ENCODE measurements at regions not wholly inside any gene's neighbourhood (a gene's known extent, or its start where the extent isn't known, plus 50 kb on each side); places are given as distances from the start of the nearest gene placed in this dataset.
"Not testable (repeated sequence)": the region's sequence is repeated elsewhere in the genome, so short reads cannot be mapped to it uniquely, and the experiment has no call there.

- in situ Hi-C loops (cut with HindIII; ENCODE audit: low pct_ligation_motif_present, low sequenced_read_pairs): no loop called here
- no peak overlapping the region for H3K27ac ChIP-seq
- no peaks in the 10 kb centered on the region for H3K27me3 ChIP-seq (replicated peaks)
- DNase-seq: no peak
- H3K36me3 ChIP-seq (replicated peaks): no peaks in the 10 kb centered on the region
- TF ChIP-seq, protein P1, sequence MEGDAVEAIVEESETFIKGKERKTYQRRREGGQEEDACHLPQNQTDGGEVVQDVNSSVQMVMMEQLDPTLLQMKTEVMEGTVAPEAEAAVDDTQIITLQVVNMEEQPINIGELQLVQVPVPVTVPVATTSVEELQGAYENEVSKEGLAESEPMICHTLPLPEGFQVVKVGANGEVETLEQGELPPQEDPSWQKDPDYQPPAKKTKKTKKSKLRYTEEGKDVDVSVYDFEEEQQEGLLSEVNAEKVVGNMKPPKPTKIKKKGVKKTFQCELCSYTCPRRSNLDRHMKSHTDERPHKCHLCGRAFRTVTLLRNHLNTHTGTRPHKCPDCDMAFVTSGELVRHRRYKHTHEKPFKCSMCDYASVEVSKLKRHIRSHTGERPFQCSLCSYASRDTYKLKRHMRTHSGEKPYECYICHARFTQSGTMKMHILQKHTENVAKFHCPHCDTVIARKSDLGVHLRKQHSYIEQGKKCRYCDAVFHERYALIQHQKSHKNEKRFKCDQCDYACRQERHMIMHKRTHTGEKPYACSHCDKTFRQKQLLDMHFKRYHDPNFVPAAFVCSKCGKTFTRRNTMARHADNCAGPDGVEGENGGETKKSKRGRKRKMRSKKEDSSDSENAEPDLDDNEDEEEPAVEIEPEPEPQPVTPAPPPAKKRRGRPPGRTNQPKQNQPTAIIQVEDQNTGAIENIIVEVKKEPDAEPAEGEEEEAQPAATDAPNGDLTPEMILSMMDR (IDR thresholded peaks at IDR 0.05; ENCODE audit: low read depth, low read length, missing control alignments): no peak
- no peak overlapping the region for H3K4me3 ChIP-seq (ENCODE audit: low read depth, low read length)
Observed at GRCh38 chr4:134700251-134700650, 498.7 kb upstream of the PABPC4L start.

DNA sequence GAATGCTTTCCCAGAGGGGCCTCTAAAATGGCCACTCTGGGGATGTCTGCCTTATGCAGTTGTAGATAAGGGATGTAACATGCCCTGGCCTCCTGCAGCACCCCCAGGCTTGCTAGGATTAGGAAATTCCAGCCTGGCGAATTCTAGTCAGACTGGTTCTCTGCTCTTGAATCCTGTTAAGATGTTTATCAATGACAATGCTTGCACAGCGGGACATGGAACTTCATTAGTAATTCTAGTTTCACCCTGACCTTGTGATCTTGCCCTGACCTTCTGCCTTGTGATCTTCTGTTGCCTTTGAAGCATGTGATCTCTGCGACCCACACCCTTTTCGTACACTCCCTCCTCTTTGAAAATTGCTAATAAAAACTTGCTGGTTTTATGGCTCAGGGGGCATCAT is 497.2 kb upstream of the PABPC4L start:
- H3K27ac ChIP-seq; H3K4me3 ChIP-seq (ENCODE audit: low read depth, low read length); H3K27me3 ChIP-seq (replicated peaks); in situ Hi-C loops (cut with HindIII; ENCODE audit: low pct_ligation_motif_present, low sequenced_read_pairs); H3K36me3 ChIP-seq (replicated peaks); DNase-seq: not testable (repeated sequence)

DNA sequence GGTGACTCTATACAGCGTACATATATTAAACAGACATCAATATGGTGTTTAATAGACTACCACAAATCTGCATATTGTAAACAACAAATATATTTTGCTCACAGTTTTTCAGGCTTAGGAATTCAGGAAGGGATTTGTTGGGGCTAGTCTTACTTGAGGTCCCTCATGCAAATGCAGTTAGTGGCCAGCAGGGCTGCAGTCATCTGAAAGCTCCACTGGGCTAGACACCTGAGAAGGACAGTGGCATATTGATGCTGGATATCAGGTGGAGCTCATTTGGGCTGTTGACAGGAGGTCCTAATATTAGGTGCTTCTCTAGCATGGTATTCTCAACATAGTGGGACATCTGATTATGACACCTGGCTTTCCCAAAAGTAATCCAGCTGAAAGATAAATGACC is 493.8 kb upstream of the PABPC4L start:
- Histone ChIP-seq H3K27ac (no peak overlapping the region), H3K4me3 (ENCODE audit: low read depth, low read length) (no peak overlapping the region), H3K36me3 (replicated peaks) (no peaks in the 10 kb centered on the region), H3K27me3 (replicated peaks) (no peaks in the 10 kb centered on the region)
- in situ Hi-C loops (cut with HindIII; ENCODE audit: low pct_ligation_motif_present, low sequenced_read_pairs): no loop called here
- TF ChIP-seq, protein P1 (IDR thresholded peaks at IDR 0.05; ENCODE audit: low read depth, low read length, missing control alignments): no peak
- no peak for DNase-seq

- in situ Hi-C loops (cut with HindIII; ENCODE audit: low pct_ligation_motif_present, low sequenced_read_pairs): no loop called here
- no peaks in the 10 kb centered on the region for H3K27me3 ChIP-seq (replicated peaks)
- TF ChIP-seq, protein P1 (IDR thresholded peaks at IDR 0.05; ENCODE audit: low read depth, low read length, missing control alignments): no peak
- no peaks in the 10 kb centered on the region for H3K36me3 ChIP-seq (replicated peaks)
- no peak overlapping the region for H3K4me3 ChIP-seq (ENCODE audit: low read depth, low read length)
- H3K27ac ChIP-seq: no peak overlapping the region
- DNase-seq: peak; percentile 18
Observed at GRCh38 chr4:134691915-134692314, 490.3 kb upstream of the PABPC4L start.

DNA sequence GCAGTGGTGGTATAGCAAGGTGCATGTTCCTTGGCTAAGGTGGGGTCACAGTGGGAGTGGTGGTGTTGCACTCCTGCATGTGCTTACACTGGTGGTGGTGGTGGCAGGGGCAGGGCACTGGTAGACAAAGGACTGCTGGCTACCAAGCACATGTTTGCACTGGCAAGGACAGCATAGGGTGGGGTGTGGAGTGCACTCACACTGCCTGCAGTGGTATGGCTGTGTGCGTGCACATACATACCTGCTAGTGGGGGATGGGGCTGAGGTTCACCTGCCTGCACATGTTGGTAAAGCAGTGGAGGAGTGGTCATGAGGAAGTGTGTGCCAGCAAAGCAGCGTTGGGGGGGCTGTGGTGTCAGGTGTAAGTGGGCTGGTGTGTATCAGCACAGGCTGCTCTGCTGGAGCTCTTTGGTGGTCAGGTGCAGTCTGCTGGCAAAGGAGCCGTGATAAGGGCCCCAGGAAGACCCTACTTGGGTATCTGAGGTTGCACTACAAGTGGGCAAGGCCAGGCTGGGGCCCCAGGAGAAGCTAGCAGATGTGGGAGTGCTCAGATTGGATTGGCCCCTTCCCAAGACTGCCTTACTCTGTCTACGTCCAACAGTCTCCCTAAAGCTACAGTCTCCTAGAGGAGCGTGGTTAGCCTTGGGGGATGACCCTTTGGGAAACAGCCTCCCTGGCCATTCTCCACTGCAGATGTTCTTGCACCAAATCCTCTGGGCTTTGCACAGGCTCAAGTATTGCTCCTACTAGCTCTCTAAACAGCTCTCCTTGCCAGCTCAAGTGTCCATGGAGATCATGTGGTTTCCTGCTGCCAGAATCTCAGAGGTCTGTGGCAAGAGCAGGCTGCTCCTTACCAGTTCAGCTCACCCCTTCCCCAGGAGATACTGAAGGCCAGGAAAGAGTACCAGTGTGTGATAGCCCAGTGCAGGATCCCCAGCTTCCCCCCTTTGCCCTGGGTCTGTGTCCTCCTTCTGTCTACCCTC is 486.3 kb upstream of the PABPC4L start:
- H3K4me3 ChIP-seq (ENCODE audit: low read depth, low read length): no peak overlapping the region
- TF ChIP-seq, protein P1 (IDR thresholded peaks at IDR 0.05; ENCODE audit: low read depth, low read length, missing control alignments): no peak
- no peak for DNase-seq
- in situ Hi-C loops (cut with HindIII; ENCODE audit: low pct_ligation_motif_present, low sequenced_read_pairs): no loop called here
- H3K27me3 ChIP-seq (replicated peaks): no peaks in the 10 kb centered on the region
- H3K36me3 ChIP-seq (replicated peaks): no peaks in the 10 kb centered on the region
- H3K27ac ChIP-seq: no peak overlapping the region

GRCh38 chr4:134677209-134677814 is 475.7 kb upstream of the PABPC4L start:
- DNase-seq: no peak
- no peaks in the 10 kb centered on the region for H3K36me3 ChIP-seq (replicated peaks)
- H3K4me3 ChIP-seq (ENCODE audit: low read depth, low read length): no peak overlapping the region
- TF ChIP-seq, protein P1 (IDR thresholded peaks at IDR 0.05; ENCODE audit: low read depth, low read length, missing control alignments): no peak
- in situ Hi-C loops (cut with HindIII; ENCODE audit: low pct_ligation_motif_present, low sequenced_read_pairs): no loop called here
- no peak overlapping the region for H3K27ac ChIP-seq
- no peaks in the 10 kb centered on the region for H3K27me3 ChIP-seq (replicated peaks)
